ENCODE measurements at regions not wholly inside any gene's neighbourhood (a gene's known extent, or its start where the extent isn't known, plus 50 kb on each side); places are given as distances from the start of the nearest gene placed in this dataset.

- TF ChIP-seq EZH2 (IDR thresholded peaks at IDR 0.05) (no peak), CTCF (IDR thresholded peaks at IDR 0.05) (no peak), EZH2phosphoT487 (IDR thresholded peaks at IDR 0.05) (no peak)
These were observed 134.6 kb upstream of the TBCA start for GRCh38 chr5:77910602-77911188.
